GM18505 (cell line): ENCODE measurements at regions not wholly inside any gene's neighbourhood (a gene's known extent, or its start where the extent isn't known, plus 50 kb on each side); places are given as distances from the start of the nearest gene placed in this dataset.
A peak's percentile ranks its signal among the peaks of the same experiment; 100 is the strongest.
"Not testable (repeated sequence)": the region's sequence is repeated elsewhere in the genome, so short reads cannot be mapped to it uniquely, and the experiment has no call there.

ENCODE experiments used
- ATAC-seq: cut with Tn5 transposase; IDR thresholded peaks from one replicate; pipeline ENCODE4 v1.9.1; 2021; ENCODE audit not compliant: unreplicated experiment
- POLR2A ChIP-seq: IDR thresholded peaks from 4 replicates; pipeline ENCODE4 v1.6.1; 2011; ENCODE audit warnings: borderline replicate concordance; ENCODE audit not compliant: insufficient read depth, insufficient read length; ENCODE audit errors: extremely low read depth

DNA sequence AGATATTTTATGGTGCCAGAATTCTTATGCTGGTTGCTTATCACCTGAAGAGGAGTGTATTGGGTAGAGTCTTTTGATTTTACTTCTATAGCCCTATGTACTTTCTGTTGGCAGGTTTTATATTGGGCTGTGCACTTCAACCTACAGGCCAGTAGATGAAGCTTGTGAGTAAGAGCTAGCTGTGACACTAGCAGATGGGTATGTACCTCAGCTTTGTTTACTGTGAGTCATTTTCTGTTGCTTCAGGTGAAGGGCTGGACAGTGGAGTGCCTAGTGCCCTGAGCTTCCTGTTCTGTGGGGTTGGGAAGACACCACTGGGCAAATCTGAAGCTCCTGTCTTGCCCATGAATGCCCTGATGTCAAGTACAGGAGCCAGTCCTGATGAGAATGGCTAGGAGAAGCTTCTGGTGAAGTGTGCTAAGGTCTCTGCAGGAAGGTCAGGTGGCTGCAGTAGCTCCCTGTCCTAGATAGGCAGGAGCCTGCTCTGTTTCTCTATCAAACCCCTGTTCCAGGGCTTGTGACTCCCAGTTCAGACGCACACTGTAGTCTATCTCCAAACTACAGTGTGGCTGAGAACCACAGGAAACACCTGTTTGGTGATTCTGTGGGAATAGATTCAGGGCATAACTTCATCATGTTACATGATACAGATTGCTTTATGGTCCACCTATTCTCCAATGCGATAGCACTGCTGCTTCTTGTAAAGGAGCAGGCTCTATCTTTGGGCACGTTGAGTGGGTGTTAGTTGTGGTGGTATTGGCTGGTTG lies 755.7 kb downstream of the KCNA4 start:
- no peak for TF ChIP-seq POLR2A
- ATAC-seq, result no peak

DNA sequence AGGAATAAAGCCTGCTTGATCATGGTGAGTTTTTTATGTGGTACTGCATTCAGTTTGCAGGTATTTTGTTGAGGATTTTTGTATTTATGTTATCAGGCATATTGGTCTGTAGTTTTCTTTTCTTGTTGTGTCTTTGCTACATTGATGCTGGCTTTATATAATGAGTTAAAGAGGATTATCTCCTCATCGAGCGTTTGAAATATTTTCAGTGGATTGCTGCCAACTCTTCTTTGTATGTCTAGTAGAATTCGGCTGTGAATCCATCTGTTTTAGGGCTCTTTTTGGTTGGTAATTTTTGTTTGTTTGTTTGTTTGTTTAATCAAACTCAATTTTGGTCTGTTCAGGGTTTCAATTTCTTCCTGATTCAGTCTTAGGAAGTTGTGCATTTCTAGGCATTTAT lies 758.4 kb downstream of the KCNA4 start:
- TF ChIP-seq POLR2A, result no peak
- ATAC-seq, result no peak

DNA sequence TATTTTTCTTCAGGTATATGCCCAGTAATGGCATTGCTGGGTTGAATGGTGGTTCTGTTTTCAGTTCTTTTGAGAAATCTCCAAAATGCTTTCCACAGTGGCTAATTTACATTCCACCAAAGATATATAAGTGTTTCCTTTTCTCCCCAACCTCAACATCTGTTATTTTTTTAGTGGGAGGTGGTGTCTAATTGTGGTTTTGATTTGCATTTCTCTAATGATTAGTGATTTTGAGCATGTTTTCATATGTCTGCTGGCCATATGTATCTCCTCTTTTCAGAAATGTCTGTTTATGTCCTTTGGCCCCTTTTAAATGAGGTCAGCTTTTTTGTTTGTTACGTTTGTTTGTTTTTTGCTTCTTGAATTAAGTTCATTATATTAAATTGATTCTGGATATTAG lies 760.2 kb downstream of the KCNA4 start:
- TF ChIP-seq POLR2A, result no peak
- no peak for ATAC-seq

DNA sequence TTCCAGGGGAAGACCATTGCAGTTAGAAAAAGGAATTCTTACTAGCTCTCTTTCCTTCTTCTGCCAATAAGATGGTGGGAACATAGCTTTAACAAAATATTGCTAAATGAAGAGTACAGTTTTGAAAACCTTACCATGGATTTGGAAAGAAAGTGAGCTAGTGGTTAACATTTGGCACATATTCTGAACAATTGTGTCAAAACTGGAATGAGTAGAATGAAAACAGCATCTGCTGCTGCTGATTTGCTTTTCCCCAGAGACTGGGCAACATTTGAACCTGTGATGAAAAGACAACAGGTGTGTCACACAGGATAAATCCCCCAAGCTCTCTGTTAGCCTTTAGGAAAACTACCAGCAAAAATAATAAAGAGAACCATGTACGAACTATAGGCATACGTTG lies 761.4 kb downstream of the KCNA4 start:
- no peak for ATAC-seq

DNA sequence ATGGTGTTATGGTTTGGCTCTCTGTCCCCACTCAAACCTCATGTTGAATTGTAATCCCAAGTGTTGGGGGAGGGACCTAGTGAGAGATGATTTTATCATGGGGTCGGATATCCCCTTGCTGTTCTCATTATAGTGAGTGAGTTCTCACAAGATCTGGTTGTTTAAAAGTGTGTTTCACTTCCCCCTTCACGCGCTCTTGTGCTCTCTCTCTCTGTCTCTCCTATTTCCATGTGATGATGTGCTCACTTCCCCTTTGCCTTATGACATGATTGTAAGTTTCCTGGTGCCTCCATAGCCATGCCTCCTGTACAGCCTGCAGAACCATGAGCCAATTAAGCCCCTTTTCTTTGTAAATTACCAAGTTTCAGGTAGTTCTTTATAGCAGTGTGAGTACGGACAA lies 765.1 kb downstream of the KCNA4 start:
- TF ChIP-seq POLR2A, result no peak
- peak; percentile 83 for ATAC-seq

More for the DNA sequence above, 761.4 kb downstream of the KCNA4 start:
- TF ChIP-seq POLR2A, result no peak

DNA sequence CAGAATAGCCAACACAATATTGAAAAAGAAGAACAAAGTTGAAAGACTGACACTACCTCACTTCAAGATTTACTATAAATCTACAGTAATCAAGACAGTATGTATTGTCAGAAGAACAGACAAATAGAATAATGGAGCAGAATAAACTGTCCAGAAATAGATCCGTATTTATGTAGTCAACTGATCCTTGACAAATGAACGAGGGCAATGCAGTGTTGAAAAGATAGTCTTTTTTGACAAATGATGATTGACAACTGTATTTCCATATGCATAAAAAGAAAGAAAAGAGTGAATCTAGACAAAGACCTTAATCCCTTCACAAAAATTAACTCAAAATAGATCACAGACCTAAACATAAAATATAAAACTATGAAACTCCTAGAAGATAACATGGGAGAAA lies 767.1 kb downstream of the KCNA4 start:
- TF ChIP-seq POLR2A, result no peak
- ATAC-seq, result no peak

DNA sequence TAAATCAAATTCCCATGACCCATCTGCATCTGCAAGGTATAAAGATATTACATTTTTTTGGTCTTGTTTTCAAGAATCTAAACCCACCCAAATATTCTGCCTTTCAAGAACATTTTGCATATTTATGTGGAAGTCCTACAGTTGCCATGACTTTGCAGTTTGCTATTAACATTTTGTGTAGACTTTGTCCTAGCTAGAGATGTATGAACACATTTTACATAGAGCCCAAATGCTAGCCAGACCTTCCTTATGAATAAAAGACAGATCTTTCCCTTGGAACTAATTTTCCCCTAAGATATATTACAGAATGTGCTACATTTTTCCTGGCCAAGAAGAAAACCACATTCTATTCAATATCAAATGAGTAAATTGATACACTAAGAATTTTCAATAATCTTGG lies 772.5 kb downstream of the KCNA4 start:
- no peak for TF ChIP-seq POLR2A

DNA sequence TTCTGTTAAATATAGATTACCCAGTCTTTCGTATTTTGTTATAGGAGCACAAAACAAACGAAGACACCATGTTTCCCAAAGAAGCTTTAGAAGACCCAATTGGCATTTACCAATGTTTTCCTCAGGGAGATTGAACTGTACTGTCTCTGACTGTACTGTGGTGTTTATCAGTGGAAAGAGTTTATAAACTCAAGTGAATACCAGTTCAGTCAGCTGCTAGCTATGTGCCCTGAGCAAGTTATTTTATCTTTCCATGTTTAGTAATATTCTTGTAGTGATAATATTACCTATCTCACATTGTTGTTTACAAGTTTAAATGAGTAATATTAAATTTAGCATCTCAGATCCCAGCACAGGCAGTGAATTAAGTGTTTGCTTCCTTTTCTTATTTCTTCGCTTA lies 773.2 kb downstream of the KCNA4 start:
- no peak for TF ChIP-seq POLR2A
- ATAC-seq, result no peak

More for the DNA sequence above, 772.5 kb downstream of the KCNA4 start:
- no peak for ATAC-seq

DNA sequence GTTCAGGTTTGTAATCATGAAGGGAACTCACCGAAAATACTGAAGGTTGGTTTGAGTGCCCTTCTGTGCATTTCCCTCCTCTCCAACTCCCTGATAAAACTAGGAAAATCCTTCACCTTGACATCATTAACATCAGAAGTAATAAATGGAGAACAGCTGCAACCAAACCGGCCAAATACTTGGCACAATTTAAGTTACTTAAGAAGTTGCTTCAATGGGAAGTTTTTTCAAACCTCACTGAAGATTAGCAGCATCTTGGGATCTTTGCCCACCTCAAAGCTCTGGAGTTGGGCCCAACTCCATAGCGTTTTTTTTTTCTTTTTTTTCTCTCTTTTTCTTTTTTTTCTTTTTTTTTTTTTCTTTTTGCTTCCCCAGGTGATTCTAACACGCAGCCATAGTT lies 784.8 kb downstream of the KCNA4 start:
- ATAC-seq, result no peak
- no peak for TF ChIP-seq POLR2A

DNA sequence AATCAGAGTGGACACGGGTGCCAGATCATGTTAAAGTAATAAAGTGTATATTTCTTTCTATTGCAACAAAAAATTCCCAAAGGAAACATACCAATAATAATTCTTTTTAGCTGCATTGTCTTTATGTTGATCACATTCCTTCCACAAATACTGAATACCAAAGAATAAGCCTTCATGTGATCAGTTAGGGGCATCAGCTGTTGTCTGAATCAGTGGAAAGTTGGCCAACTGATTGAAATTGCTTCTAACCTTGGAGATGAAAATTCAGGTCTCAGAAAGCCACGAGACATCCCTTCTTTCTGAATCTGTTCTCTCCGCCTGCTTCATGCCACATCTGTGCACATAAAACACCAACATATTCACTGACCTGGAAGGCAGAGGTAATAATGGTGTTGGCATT lies 785.2 kb downstream of the KCNA4 start:
- TF ChIP-seq POLR2A, result no peak
- no peak for ATAC-seq

DNA sequence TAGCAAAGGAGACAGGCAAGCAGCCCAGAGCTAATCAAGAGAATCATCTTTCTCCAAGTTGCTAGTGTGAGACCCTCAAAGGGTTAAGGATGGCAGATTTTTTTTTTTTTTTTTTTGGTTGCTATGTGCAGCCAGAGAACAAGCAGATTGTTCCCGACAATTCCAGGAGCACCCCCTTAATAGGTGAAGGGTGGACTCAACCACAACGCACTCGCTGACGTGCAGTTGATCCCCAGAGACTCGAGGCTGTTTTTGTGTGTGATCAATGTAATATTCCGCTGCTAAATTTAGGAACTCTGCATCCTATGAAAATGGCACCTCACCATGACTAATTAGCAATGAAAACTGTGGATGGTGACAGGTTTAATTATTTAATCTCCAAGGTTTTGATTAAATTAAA lies 789.0 kb downstream of the KCNA4 start:
- no peak for TF ChIP-seq POLR2A

DNA sequence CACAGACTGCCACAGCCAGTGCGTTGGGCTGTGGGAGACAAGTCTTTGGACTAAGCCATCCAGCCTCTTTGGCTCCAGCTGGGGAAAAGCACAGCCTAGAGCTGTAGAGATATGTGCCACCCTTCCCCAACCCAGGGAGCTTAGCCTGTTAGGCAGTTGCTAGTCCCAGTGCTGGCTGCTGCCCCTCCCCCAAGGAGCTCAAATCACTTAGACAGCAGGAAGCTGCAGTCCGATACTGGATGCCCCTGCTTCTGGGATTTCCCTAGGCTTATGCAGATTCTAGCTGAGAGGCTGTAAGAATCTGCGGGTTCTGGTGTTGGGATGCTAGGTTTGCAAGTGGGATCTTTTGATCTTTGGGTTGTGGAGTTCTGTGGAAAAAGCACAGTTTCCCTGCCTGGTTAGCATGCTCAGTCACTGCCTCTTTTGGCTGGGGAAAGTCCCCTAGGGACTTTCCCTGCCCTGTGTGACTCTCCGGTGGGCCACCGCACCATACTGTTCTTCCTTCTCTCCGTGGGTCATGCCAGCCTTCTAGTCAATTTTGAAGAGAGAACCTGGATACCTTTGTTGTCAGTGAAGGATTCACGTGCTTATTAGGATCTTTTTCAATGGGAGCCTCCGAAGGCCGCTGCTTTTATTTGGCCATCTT lies 792.0 kb downstream of the KCNA4 start:
- no peak for TF ChIP-seq POLR2A
- no peak for ATAC-seq

More for the DNA sequence above, 789.0 kb downstream of the KCNA4 start:
- no peak for ATAC-seq

DNA sequence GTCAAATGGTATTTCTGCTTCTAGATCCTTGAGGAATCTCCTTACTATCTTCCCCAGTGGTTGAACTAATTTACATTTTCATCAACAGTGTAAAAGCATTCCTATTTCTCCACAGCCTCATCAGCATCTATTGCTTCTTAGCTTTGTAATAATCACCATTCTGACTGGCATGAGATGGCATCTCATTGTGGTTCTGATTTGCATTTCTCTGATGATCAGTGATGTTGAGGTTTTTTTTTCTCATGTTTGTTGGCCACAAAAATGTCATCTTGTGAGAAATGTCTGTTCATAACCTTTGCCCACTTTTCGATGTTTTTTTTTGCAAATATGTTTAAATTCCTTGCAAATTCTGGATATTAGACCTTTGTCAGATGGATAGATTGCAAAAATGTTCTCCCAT lies 797.3 kb downstream of the KCNA4 start:
- not testable (repeated sequence) for ATAC-seq

DNA sequence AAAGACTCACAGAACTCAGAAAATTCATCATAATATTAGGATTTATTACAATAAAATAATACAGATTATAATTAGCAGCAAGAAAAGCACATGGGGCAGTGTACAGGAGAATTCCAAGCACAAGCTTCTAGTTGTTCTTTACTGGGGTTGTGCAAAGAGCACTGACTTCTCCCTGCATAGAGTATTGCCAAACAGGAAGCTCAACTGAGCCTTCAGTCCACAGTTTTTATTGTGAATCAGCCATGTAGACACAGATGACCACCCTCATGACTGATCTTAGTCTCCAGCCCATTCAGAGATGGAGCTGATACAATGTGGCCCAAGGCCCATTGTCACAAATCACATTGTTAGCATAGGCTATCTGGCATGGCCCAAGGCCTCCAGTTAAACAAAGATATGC lies 798.9 kb downstream of the KCNA4 start:
- no peak for ATAC-seq
- TF ChIP-seq POLR2A, result no peak
